ENCODE measurements at regions not wholly inside any gene's neighbourhood (a gene's known extent, or its start where the extent isn't known, plus 50 kb on each side); places are given as distances from the start of the nearest gene placed in this dataset.

- TF ChIP-seq THAP12 (CRISPR knock-in tag; IDR thresholded peaks at IDR 0.05) (no peak), ZNF121 (CRISPR knock-in tag; conservative IDR thresholded peaks at IDR 0.05) (no peak), CBFB (CRISPR knock-in tag; IDR thresholded peaks at IDR 0.05) (no peak)
Measured at GRCh38 chr2:221673248-221673647, 101.1 kb upstream of the EPHA4 start (continued).

GRCh38 chr2:221671515-221671914, 99.4 kb upstream of the EPHA4 start:
- intact Hi-C loops (cut with micrococcal nuclease), result no loop called here
- in situ Hi-C loops (cut with MboI), result no loop called here
- ChIA-PET POLR2A (no interaction called here), CTCF (ENCODE audit: low intra/inter-chr PET ratio) (no interaction called here)
- Histone ChIP-seq H3K9me1 (ENCODE audit: control insufficient read depth, insufficient read depth, low read length) (no peaks in the 10 kb centered on the region), H3K4me1 (replicated peaks in 1 of 2; ENCODE audit: control insufficient read depth in 2 of 2, insufficient read depth in 2 of 2, low read length in 2 of 2) (no peaks in the 10 kb centered on the region), H3K4me2 (ENCODE audit: insufficient read depth, low read length) (no peak overlapping the region), H3K9ac (ENCODE audit: insufficient read depth in 1 of 2, low read depth in 2 of 2, low read length in 2 of 2) (no peak overlapping the region), H4K20me1 (replicated peaks; ENCODE audit: control insufficient read depth, insufficient read depth, low read length) (no peaks in the 10 kb centered on the region), H3K36me3 (ENCODE audit: control insufficient read depth, insufficient read depth, low read length) (no peaks in the 10 kb centered on the region), H3K4me3 (no peak overlapping the region), H3K27me3 (ENCODE audit: control insufficient read depth in 2 of 2, insufficient read depth in 2 of 2, low read length in 2 of 2) (no peaks in the 10 kb centered on the region), H3K9me3 (replicated peaks; ENCODE audit: control insufficient read depth, insufficient read depth, low read depth, low read length) (no peaks in the 10 kb centered on the region), H3K79me2 (ENCODE audit: control insufficient read depth, insufficient read depth, low read length) (no peaks in the 10 kb centered on the region), H3K27ac (ENCODE audit: extremely low read depth, low read depth, low read length) (no peak overlapping the region), H2AFZ (ENCODE audit: low read depth, low read length) (no peak overlapping the region)
- FAIRE-seq (no peak), DNase-seq (ENCODE audit: extremely low read depth in 1 of 4, low spot score in 3 of 4) (no peak), ATAC-seq (no peak)
- WGBS (ENCODE audit: insufficient coverage, low coverage, missing lambda C conversion rate), result 5% methylated on average over 4 of the region's 4 CpGs
- BruUV-seq (replicated peaks), result no TSS peak
- TF ChIP-seq RUNX1 (IDR thresholded peaks at IDR 0.05; ENCODE audit: low read depth) (no peak), DEAF1 (CRISPR knock-in tag; IDR thresholded peaks at IDR 0.05) (no peak), PYGO2 (tag; IDR thresholded peaks at IDR 0.05) (no peak), FOXO4 (CRISPR knock-in tag; IDR thresholded peaks at IDR 0.05) (no peak), THRB (CRISPR knock-in tag; conservative IDR thresholded peaks at IDR 0.05) (no peak), ARID2 (IDR thresholded peaks at IDR 0.05) (no peak)

Data from K562 (cell line).